ENCODE measurements at regions not wholly inside any gene's neighbourhood (a gene's known extent, or its start where the extent isn't known, plus 50 kb on each side); places are given as distances from the start of the nearest gene placed in this dataset.

DNA sequence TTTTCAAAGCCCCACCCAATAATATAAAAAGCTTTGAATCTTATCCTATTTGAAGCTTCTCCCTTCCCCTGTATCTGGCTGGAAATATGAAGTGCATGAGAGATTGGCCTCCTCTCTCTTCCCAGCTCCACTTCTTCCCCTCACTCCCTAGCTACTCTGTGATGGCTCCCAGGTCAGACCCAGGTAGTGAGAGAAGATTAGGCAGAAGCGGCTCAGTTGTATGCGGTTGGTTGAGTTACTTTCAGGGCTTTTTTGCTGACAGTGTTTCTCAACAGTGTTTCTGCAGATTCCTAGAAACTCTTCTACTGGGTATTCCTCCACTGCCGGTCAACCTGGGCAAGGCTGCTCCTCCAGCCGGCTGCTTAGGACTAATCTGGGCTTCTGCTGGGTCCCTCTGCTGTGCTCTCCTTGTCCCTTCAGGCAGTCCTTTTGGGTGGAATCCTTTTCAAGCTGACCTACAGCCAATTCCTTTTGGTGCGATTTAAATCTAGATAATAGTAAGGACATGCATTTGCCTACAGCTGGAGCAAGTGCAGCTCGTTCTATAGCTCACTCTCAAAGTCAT, 87.4 kb upstream of the SLC7A11 start:
- Histone ChIP-seq H3K4me1 (ENCODE audit: insufficient read depth) (no peaks in the 10 kb centered on the region), H3K9me3 (no peaks in the 10 kb centered on the region), H3K27ac (no peak overlapping the region), H3K27me3 (no peaks in the 10 kb centered on the region), H3K36me3 (no peaks in the 10 kb centered on the region), H3K4me3 (no peak overlapping the region)
- TF ChIP-seq, protein P1, sequence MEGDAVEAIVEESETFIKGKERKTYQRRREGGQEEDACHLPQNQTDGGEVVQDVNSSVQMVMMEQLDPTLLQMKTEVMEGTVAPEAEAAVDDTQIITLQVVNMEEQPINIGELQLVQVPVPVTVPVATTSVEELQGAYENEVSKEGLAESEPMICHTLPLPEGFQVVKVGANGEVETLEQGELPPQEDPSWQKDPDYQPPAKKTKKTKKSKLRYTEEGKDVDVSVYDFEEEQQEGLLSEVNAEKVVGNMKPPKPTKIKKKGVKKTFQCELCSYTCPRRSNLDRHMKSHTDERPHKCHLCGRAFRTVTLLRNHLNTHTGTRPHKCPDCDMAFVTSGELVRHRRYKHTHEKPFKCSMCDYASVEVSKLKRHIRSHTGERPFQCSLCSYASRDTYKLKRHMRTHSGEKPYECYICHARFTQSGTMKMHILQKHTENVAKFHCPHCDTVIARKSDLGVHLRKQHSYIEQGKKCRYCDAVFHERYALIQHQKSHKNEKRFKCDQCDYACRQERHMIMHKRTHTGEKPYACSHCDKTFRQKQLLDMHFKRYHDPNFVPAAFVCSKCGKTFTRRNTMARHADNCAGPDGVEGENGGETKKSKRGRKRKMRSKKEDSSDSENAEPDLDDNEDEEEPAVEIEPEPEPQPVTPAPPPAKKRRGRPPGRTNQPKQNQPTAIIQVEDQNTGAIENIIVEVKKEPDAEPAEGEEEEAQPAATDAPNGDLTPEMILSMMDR (IDR thresholded peaks at IDR 0.05): no peak
- TF ChIP-seq POLR2A (IDR thresholded peaks at IDR 0.05) (no peak), EP300 (IDR thresholded peaks at IDR 0.05) (no peak)
- DNase-seq: no peak
- intact Hi-C loops (cut with DNase I): no loop called here
- 82 to 90% (median 88%) methylated on average over 6 of the region's 6 CpGs for WGBS, 3 donors

DNA sequence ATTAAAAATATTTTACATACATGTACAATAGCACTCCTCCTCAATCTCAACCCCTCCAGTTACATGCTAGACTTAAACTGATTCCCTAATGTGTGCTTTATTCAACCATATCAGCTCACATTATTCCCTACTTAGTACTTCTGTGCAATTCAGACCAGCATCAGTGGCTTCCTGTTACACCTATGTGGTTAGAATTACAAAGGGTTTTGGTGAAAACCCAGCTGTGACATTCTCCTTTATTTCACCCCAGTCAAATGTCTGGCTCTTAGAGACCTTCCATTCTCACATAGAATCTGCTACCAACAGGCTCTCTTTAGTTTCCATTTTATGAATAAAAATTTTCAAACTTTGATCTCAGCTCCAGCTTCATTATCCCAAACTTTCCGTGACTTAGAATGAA, 85.2 kb upstream of the SLC7A11 start:
- no peaks in the 10 kb centered on the region for H3K4me1 ChIP-seq (ENCODE audit: insufficient read depth)
- DNase-seq: no peak
- WGBS, 3 donors: 64 to 82% (median 66%) methylated on average over 1 of the region's 1 CpG
- intact Hi-C loops (cut with DNase I): no loop called here
- no peak overlapping the region for H3K27ac ChIP-seq
- H3K27me3 ChIP-seq: no peaks in the 10 kb centered on the region
- TF ChIP-seq POLR2A (IDR thresholded peaks at IDR 0.05): no peak
- TF ChIP-seq, protein P1 (IDR thresholded peaks at IDR 0.05): no peak
- TF ChIP-seq EP300 (IDR thresholded peaks at IDR 0.05): no peak
- no peaks in the 10 kb centered on the region for H3K9me3 ChIP-seq
- H3K4me3 ChIP-seq: no peak overlapping the region
- no peaks in the 10 kb centered on the region for H3K36me3 ChIP-seq

DNA sequence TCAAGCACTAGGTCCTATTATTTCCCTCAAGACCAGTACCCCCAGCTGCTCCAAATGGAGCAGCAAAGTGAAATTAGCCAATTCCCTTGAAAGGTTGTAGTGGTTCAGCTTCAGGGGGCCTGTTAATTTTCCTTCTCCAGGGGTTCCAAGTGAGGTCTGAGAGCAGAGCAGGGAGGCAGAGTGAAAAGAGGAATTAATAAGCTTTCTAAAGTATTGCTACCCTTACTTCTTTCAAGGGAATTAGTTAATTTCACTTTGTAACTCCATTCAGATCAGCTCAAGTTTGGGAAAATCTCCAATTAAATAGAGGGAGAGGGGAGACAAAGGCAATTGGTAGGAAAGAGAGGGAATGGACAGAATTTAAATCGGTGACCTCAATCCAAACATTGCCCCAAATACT, 78.7 kb upstream of the SLC7A11 start:
- TF ChIP-seq POLR2A (IDR thresholded peaks at IDR 0.05) (no peak), EP300 (IDR thresholded peaks at IDR 0.05) (no peak)
- TF ChIP-seq, protein P1 (IDR thresholded peaks at IDR 0.05): no peak
- Histone ChIP-seq H3K27me3 (no peaks in the 10 kb centered on the region), H3K4me3 (no peak overlapping the region), H3K27ac (no peak overlapping the region), H3K9me3 (no peaks in the 10 kb centered on the region), H3K36me3 (no peaks in the 10 kb centered on the region), H3K4me1 (ENCODE audit: insufficient read depth) (no peaks in the 10 kb centered on the region)
- DNase-seq: no peak
- WGBS, 3 donors: 92 to 97% (median 94%) methylated on average over 1 of the region's 1 CpG
- intact Hi-C loops (cut with DNase I): no loop called here

DNA sequence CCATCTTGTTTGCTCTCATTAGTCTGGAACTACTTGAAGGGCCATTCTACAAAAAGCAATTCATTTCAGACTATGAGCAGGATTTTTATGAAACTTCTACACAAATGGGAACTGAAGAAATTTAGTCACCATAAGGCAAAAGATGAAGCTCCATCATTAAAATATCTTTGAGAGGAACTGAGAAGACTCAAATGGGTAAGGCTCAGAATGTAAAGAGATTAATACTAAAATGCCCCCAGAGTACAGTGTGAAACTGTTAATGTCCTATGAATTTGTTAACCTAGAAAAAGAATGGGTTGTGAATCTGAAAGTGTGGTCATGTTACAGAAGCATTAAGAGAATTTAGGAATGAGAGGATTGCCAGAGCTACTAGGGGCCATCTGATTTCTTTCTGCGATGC, 77.9 kb upstream of the SLC7A11 start:
- Histone ChIP-seq H3K4me1 (ENCODE audit: insufficient read depth) (no peaks in the 10 kb centered on the region), H3K4me3 (no peak overlapping the region), H3K9me3 (no peaks in the 10 kb centered on the region), H3K27me3 (no peaks in the 10 kb centered on the region), H3K36me3 (no peaks in the 10 kb centered on the region), H3K27ac (no peak overlapping the region)
- WGBS, 3 donors: 96 to 97% (median 96%) methylated on average over 1 of the region's 1 CpG
- no peak for TF ChIP-seq POLR2A (IDR thresholded peaks at IDR 0.05)
- TF ChIP-seq, protein P1 (IDR thresholded peaks at IDR 0.05): no peak
- no peak for TF ChIP-seq EP300 (IDR thresholded peaks at IDR 0.05)
- DNase-seq: no peak
- intact Hi-C loops (cut with DNase I): no loop called here
